GM12891 (cell line): ENCODE measurements at regions not wholly inside any gene's neighbourhood (a gene's known extent, or its start where the extent isn't known, plus 50 kb on each side); places are given as distances from the start of the nearest gene placed in this dataset.
"Not testable (repeated sequence)": the region's sequence is repeated elsewhere in the genome, so short reads cannot be mapped to it uniquely, and the experiment has no call there.

Experiments used
- POLR2A ChIP-seq: IDR thresholded peaks from 2 replicates; pipeline ENCODE4 v1.6.1; 2011; ENCODE audit warnings: low read depth, low read length, control low read depth
- POLR2AphosphoS5 ChIP-seq: IDR thresholded peaks from 2 replicates; pipeline ENCODE4 v1.6.1; 2011; ENCODE audit warnings: low read depth, low read length, control low read depth

- TF ChIP-seq POLR2AphosphoS5, POLR2A: not testable (repeated sequence)
These were observed 407.3 kb downstream of the KCNJ18 start for GRCh38 chr17:22099633-22100032.
